GM12872 (cell line): ENCODE measurements at regions not wholly inside any gene's neighbourhood (a gene's known extent, or its start where the extent isn't known, plus 50 kb on each side); places are given as distances from the start of the nearest gene placed in this dataset.

Experiments used
- CTCF ChIP-seq: IDR thresholded peaks from 3 replicates; pipeline ENCODE4 v1.5.1; 2011; ENCODE audit warnings: low read depth, mild to moderate bottlenecking, low read length, moderate library complexity; ENCODE audit not compliant: insufficient read depth

GRCh38 chr12:115730975-115731541 is 546.4 kb downstream of the MED13L start:
- TF ChIP-seq CTCF: no peak

DNA sequence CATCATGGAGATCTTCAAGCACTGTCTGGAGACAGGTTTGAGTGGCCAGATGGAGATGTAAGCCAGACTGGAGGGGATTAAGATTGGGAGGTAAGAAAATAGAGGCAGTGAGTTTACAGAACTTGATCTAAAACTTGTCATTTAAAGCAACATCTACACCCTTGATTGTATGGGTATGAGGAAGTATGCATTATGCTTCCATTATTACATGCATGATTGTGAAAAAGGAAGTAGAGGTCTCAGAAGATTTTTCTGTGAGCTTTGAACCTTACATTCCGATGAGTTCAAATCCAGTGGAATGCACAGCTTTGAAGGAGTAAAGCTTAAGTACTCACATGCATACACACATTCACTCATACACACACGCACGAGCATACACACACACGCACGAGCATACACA is 550.8 kb downstream of the MED13L start:
- TF ChIP-seq CTCF: no peak

DNA sequence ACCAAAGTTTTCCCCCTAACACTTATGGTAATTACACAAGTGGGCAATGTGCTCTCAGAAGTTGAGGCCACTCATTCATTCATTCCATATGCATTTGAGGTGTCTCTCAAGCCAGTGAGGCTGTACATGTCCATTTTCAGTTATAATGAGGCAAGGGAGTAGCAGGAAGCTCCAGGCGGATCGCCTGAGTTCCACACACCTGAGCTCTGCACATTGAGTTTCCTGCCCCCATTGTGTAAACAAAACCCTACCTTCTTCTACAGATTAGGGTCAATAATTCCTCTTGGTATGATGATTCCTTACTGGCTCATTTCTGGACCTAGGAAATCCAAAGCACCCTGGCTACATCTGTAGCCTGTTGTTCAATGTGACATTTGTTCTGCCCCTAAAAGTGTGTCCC is 555.3 kb downstream of the MED13L start:
- TF ChIP-seq CTCF: no peak

- TF ChIP-seq CTCF: no peak
Observed at GRCh38 chr12:115716551-115716950, 560.9 kb downstream of the MED13L start.

DNA sequence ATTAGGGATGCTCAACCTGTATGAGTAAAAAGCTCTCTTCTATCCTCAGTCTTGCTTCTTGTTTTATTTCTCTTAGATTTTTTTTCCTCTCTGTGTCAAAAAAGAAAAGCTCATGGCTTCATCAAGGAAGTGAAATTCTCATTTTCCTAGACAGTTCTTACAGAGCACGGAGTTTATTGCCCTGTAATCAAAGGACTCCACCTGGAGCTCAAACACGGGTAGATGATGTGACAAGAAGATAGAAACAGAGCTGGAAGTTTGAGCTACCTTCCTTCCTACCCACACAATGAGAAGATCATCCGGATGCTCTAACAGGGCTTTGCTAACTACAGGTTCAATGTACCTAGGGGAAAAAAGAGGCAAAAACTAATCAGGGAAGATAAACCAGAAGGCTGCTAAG is 564.8 kb downstream of the MED13L start:
- TF ChIP-seq CTCF: no peak

DNA sequence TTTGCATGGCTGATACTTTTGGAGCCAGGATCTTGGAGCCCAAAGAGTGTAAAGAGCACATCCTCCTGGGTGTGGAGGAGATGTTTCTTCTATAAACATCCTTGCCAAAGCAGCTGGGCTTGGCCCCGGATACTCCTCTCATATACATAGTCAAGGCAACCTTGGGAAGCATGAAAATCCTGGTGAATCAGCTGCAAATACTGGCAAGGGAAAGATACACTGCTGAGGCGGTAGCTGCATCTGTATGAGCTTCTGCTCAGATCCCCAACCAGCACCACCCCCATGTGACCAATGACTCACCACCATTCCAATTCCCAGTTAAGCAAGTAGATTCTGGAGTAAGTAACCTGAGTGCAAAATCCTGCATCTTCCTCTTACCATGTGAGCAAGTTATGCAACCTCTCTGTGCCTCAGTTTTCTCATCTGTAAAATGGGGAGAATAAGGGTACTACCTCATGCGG is 567.4 kb downstream of the MED13L start:
- TF ChIP-seq CTCF: no peak

DNA sequence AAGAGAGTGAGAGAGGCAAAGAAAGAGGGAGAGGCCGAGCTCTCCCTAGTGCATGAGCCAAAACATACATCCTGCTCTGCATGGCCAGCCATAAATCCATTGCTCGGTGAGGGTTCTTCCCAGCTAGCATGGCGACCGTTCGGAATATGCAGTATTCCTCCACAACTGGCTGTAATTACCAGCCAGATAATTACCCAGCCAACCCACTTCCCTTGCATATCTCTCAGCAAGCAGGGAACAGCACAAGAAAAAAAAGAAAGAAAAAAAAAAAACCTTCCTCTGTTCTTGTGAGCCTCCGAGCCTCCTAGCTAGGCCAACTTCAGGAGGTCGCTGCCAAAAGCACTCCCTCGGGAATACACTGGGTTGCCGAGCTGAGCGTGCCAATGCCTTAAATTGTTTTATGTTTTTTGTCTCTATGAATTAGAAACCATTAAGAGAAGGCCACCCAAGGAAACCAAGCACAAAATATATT is 567.9 kb downstream of the MED13L start:
- TF ChIP-seq CTCF: no peak
